ENCODE measurements at regions not wholly inside any gene's neighbourhood (a gene's known extent, or its start where the extent isn't known, plus 50 kb on each side); places are given as distances from the start of the nearest gene placed in this dataset.

GRCh38 chr20:10906834-10907233 lies 233.0 kb upstream of the JAG1 start:
- no peak for TF ChIP-seq CTCF (IDR thresholded peaks at IDR 0.05)
- TF ChIP-seq EZH2 (IDR thresholded peaks at IDR 0.05): no peak
